Kidney (tissue), 13 donors: ENCODE measurements at regions not wholly inside any gene's neighbourhood (a gene's known extent, or its start where the extent isn't known, plus 50 kb on each side); places are given as distances from the start of the nearest gene placed in this dataset.

Experiments used
- DNase-seq, 5 donors: peaks; one replicate each; pipeline ENCODE4 v3.0.0-alpha.2; 2013 to 2020
- FAIRE-seq: peaks from 2 replicates; lab custom pipeline; 2012; peaks lifted over from hg19 to GRCh38; lab: Jason Lieb, UNC
- H3K27ac ChIP-seq, 2 donors: one replicate each; pipeline ENCODE4 v1.7.0; 2013; ENCODE audit warnings: low read depth in 2 of 2, low read length in 2 of 2, inconsistent platforms in 1 of 2
- H3K27me3 ChIP-seq: one replicate; pipeline ENCODE4 v1.7.1; 2013; ENCODE audit warnings: low read length, inconsistent platforms; ENCODE audit not compliant: control insufficient read depth, insufficient read depth
- H3K36me3 ChIP-seq, 3 donors: one replicate each; pipeline versions ENCODE4 v1.7.0 to v1.7.1; 2013; ENCODE audit warnings: low read length in 3 of 3, control low read depth in 1 of 3, inconsistent platforms in 1 of 3; ENCODE audit not compliant: insufficient read depth in 3 of 3, control insufficient read depth in 2 of 3
- H3K4me1 ChIP-seq, 3 donors: one replicate each; pipeline versions ENCODE4 v1.7.0 to v1.7.1; 2013; ENCODE audit warnings: low read length in 3 of 3, inconsistent platforms in 1 of 3, low read depth in 1 of 3; ENCODE audit not compliant: control insufficient read depth in 2 of 3, insufficient read depth in 2 of 3
- H3K4me3 ChIP-seq, 3 donors: one replicate each; pipeline versions ENCODE4 v1.7.0 to v1.8.1; 2013; ENCODE audit warnings: low read length in 3 of 3, control low read depth in 1 of 3, inconsistent platforms in 1 of 3
- H3K9ac ChIP-seq, 3 donors: one replicate each; pipeline versions ENCODE4 v1.7.0 to v1.7.1; 2013; ENCODE audit warnings: low read length in 3 of 3, control low read depth in 1 of 3, inconsistent platforms in 1 of 3
- H3K9me3 ChIP-seq, 3 donors: one replicate each; pipeline versions ENCODE4 v1.7.0 to v1.7.1; 2013; ENCODE audit warnings: low read length in 3 of 3, control low read depth in 1 of 3, inconsistent platforms in 1 of 3; ENCODE audit not compliant: control insufficient read depth in 2 of 3, insufficient read depth in 1 of 3
- intact Hi-C: fragments of 100-400 bp; cut with DNase I; formaldehyde crosslinking; loops from one replicate; pipeline ENCODE4 v1.11.1; 2022
- TF ChIP-seq, protein P1 (sequence below): IDR thresholded peaks from 3 replicates; pipeline ENCODE4 v1.5.1; 2012; ENCODE audit warnings: mild to moderate bottlenecking, moderate library complexity, borderline replicate concordance; ENCODE audit not compliant: insufficient read depth; ENCODE audit errors: extremely low read depth
- donor health status: control.
- donor health status: control.
- donor health status: control.
- donor health status: control.
- donor health status: control.
- donor health status: DM: yes; HTN: yes; CAD: no.
- donor health status: Normal renal cell carcinoma (clear cell type).

DNA sequence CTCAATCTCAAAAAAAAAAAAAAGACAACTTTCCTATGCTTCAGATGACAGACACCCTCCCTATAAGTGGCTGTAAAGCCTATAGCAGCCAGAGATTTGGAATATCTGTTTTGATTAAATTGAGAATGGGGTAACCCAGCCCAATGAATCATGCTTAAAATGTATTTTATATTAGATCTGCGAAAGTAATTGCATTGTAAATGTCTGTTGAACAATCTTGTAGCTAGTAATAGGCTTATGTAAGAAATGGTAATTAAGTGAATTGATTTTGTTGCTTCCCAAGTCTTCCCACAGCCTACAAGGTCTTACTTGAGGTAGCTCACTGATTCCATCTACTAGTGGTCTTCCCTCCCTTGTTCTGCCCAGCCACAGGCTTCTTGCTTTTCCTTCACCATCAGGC, 590.7 kb downstream of the ACTL7B start:
- Histone ChIP-seq H3K4me3 (no peak overlapping the region), H3K27me3 (no peaks in the 10 kb centered on the region), H3K9ac (no peak overlapping the region), H3K27ac (no peak overlapping the region), H3K4me1 (no peaks in the 10 kb centered on the region), H3K36me3 (no peaks in the 10 kb centered on the region), H3K9me3 (no peaks in the 10 kb centered on the region)
- DNase-seq (no peak), FAIRE-seq (no peak)
- intact Hi-C loops = no loop called here
- TF ChIP-seq, protein P1, sequence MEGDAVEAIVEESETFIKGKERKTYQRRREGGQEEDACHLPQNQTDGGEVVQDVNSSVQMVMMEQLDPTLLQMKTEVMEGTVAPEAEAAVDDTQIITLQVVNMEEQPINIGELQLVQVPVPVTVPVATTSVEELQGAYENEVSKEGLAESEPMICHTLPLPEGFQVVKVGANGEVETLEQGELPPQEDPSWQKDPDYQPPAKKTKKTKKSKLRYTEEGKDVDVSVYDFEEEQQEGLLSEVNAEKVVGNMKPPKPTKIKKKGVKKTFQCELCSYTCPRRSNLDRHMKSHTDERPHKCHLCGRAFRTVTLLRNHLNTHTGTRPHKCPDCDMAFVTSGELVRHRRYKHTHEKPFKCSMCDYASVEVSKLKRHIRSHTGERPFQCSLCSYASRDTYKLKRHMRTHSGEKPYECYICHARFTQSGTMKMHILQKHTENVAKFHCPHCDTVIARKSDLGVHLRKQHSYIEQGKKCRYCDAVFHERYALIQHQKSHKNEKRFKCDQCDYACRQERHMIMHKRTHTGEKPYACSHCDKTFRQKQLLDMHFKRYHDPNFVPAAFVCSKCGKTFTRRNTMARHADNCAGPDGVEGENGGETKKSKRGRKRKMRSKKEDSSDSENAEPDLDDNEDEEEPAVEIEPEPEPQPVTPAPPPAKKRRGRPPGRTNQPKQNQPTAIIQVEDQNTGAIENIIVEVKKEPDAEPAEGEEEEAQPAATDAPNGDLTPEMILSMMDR = no peak

DNA sequence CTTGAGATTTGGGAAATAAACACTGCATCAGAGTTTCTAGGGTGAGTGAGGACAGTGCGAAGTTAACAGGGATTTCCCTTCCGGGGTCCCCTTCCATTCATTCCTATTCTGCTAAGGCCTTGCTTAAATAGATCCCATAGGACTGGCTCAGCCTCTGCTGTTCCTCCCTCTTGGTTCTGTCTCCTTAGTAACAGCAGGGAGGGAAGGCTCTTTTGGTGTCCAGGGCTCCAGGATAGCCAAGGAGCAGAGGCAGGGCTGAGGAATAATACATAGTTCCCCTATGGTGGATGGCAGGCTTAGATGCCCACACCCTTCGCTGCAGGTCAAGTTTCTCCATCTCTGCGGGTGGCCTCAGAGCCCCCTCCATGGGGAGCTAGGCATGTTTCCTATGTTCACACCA, 591.7 kb downstream of the ACTL7B start:
- DNase-seq = no peak
- H3K36me3 ChIP-seq = no peaks in the 10 kb centered on the region
- H3K4me3 ChIP-seq = no peak overlapping the region
- intact Hi-C loops = no loop called here
- FAIRE-seq = no peak
- no peak overlapping the region for H3K9ac ChIP-seq
- no peaks in the 10 kb centered on the region for H3K27me3 ChIP-seq
- H3K27ac ChIP-seq = no peak overlapping the region
- TF ChIP-seq, protein P1 = no peak
- H3K4me1 ChIP-seq = no peaks in the 10 kb centered on the region
- H3K9me3 ChIP-seq = no peaks in the 10 kb centered on the region

DNA sequence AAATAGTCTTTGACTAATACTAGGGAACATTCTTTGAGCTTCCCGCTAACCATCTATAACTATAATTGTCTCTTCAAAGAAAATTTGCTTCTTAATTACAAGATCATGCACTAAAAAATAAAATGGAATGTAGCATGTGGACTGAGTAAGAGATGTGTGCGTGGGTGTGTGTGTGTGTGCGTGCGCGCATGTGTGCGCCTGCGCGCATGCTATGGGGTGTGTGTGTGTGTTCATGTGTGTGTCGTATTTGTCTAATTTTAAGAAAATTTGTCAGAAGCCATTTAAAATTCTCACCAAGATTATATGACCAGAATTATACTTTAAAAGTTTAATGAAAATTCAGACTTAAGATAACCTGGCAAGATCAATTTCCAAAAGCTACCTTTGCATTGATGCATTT, 593.0 kb downstream of the ACTL7B start:
- no peak overlapping the region for H3K4me3 ChIP-seq
- H3K9ac ChIP-seq = no peak overlapping the region
- FAIRE-seq = no peak
- no peaks in the 10 kb centered on the region for H3K27me3 ChIP-seq
- DNase-seq = no peak
- no peaks in the 10 kb centered on the region for H3K4me1 ChIP-seq
- no peak overlapping the region for H3K27ac ChIP-seq
- no peaks in the 10 kb centered on the region for H3K9me3 ChIP-seq
- intact Hi-C loops = no loop called here
- no peaks in the 10 kb centered on the region for H3K36me3 ChIP-seq
- TF ChIP-seq, protein P1 = no peak
